Parathyroid adenoma (tissue), 2 donors: ENCODE measurements at regions not wholly inside any gene's neighbourhood (a gene's known extent, or its start where the extent isn't known, plus 50 kb on each side); places are given as distances from the start of the nearest gene placed in this dataset.

Experiments
- H2AFZ ChIP-seq: fragments of 300-600 bp; sonication (generic); one replicate; pipeline ENCODE4 v1.7.0; 2017; ENCODE audit warnings: antibody characterized with exemption, mild to moderate bottlenecking
- H3K27ac ChIP-seq: fragments of 300-600 bp; sonication (generic); one replicate; pipeline ENCODE4 v1.7.0; 2017
- H3K27me3 ChIP-seq: fragments of 300-600 bp; sonication (generic); one replicate; pipeline ENCODE4 v1.7.0; 2017; ENCODE audit warnings: low read length; ENCODE audit not compliant: control insufficient read depth, insufficient read depth
- H3K36me3 ChIP-seq: fragments of 300-600 bp; sonication (generic); one replicate; pipeline ENCODE4 v1.7.0; 2017; ENCODE audit warnings: low read length; ENCODE audit not compliant: control insufficient read depth, insufficient read depth
- H3K4me1 ChIP-seq: fragments of 300-600 bp; sonication (generic); one replicate; pipeline ENCODE4 v1.7.0; 2017; ENCODE audit warnings: control low read depth
- H3K4me2 ChIP-seq: fragments of 300-600 bp; sonication (generic); one replicate; pipeline ENCODE4 v1.7.0; 2017; ENCODE audit warnings: low read length
- H3K4me3 ChIP-seq: fragments of 300-600 bp; sonication (generic); one replicate; pipeline ENCODE4 v1.7.0; 2017; ENCODE audit warnings: low read depth, low read length
- H3K79me2 ChIP-seq: fragments of 300-600 bp; sonication (generic); one replicate; pipeline ENCODE4 v1.7.0; 2017; ENCODE audit warnings: control low read depth
- H3K9ac ChIP-seq: fragments of 300-600 bp; sonication (generic); one replicate; pipeline ENCODE4 v1.7.0; 2017; ENCODE audit warnings: mild to moderate bottlenecking
- H3K9me3 ChIP-seq: fragments of 300-600 bp; sonication (generic); one replicate; pipeline ENCODE4 v1.7.0; 2017; ENCODE audit warnings: low read length; ENCODE audit not compliant: control insufficient read depth
- TF ChIP-seq, protein P1 (sequence below): fragments of 300-600 bp; sonication (generic); IDR thresholded peaks from one replicate; pipeline ENCODE4 v1.7.0; 2017; ENCODE audit warnings: antibody characterized with exemption, mild to moderate bottlenecking
- donor health status: primary hyperparathyroidism.

GRCh38 chr17:53428913-53429312 lies 393.8 kb upstream of the KIF2B start:
- Histone ChIP-seq H3K4me2 (no peak overlapping the region), H3K9ac (no peak overlapping the region), H3K79me2 (no peaks in the 10 kb centered on the region), H3K9me3 (no peaks in the 10 kb centered on the region), H2AFZ (no peak overlapping the region), H3K36me3 (no peaks in the 10 kb centered on the region), H3K4me1 (no peaks in the 10 kb centered on the region), H3K27me3 (no peaks in the 10 kb centered on the region), H3K4me3 (no peak overlapping the region), H3K27ac (no peak overlapping the region)
- TF ChIP-seq, protein P1, sequence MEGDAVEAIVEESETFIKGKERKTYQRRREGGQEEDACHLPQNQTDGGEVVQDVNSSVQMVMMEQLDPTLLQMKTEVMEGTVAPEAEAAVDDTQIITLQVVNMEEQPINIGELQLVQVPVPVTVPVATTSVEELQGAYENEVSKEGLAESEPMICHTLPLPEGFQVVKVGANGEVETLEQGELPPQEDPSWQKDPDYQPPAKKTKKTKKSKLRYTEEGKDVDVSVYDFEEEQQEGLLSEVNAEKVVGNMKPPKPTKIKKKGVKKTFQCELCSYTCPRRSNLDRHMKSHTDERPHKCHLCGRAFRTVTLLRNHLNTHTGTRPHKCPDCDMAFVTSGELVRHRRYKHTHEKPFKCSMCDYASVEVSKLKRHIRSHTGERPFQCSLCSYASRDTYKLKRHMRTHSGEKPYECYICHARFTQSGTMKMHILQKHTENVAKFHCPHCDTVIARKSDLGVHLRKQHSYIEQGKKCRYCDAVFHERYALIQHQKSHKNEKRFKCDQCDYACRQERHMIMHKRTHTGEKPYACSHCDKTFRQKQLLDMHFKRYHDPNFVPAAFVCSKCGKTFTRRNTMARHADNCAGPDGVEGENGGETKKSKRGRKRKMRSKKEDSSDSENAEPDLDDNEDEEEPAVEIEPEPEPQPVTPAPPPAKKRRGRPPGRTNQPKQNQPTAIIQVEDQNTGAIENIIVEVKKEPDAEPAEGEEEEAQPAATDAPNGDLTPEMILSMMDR: no peak

DNA sequence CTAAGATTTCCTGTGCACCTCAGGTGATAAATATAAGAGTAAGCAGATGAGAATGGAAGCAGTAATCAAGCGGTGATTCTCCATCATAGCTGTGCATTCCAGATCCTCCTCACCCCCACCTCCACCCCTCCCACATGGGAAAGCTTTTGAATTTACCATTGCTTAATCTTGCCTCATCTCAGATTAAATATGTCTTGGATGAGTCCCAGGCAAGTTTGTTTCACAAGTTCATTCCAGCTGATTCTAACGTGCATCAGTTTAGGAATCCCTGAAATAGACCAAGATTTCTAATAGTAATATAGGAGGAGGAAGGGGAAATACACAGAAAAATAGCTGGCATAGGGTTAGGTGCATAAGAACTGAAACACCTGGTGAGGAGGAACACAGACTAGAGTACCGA lies 396.2 kb upstream of the KIF2B start:
- TF ChIP-seq, protein P1: no peak

GRCh38 chr17:53420035-53420641 lies 402.6 kb upstream of the KIF2B start:
- no peaks in the 10 kb centered on the region for H3K9me3 ChIP-seq
- H3K27me3 ChIP-seq: no peaks in the 10 kb centered on the region
- H3K4me1 ChIP-seq: no peaks in the 10 kb centered on the region
- no peaks in the 10 kb centered on the region for H3K36me3 ChIP-seq
- H3K4me2 ChIP-seq: no peak overlapping the region
- TF ChIP-seq, protein P1: no peak
- H3K79me2 ChIP-seq: no peaks in the 10 kb centered on the region
- no peak overlapping the region for H3K27ac ChIP-seq
- H3K9ac ChIP-seq: no peak overlapping the region
- no peak overlapping the region for H3K4me3 ChIP-seq
- no peak overlapping the region for H2AFZ ChIP-seq

More for the DNA sequence above, 396.2 kb upstream of the KIF2B start:
- Histone ChIP-seq H3K4me2 (no peak overlapping the region), H3K9me3 (no peaks in the 10 kb centered on the region), H3K4me1 (no peaks in the 10 kb centered on the region), H3K36me3 (no peaks in the 10 kb centered on the region), H3K4me3 (no peak overlapping the region), H2AFZ (no peak overlapping the region), H3K9ac (no peak overlapping the region), H3K27ac (no peak overlapping the region), H3K27me3 (no peaks in the 10 kb centered on the region), H3K79me2 (no peaks in the 10 kb centered on the region)

GRCh38 chr17:53409588-53409987 lies 413.1 kb upstream of the KIF2B start:
- H3K9ac ChIP-seq: no peak overlapping the region
- H3K27me3 ChIP-seq: no peaks in the 10 kb centered on the region
- H3K4me1 ChIP-seq: no peaks in the 10 kb centered on the region
- TF ChIP-seq, protein P1: no peak
- no peaks in the 10 kb centered on the region for H3K79me2 ChIP-seq
- H3K36me3 ChIP-seq: no peaks in the 10 kb centered on the region
- no peaks in the 10 kb centered on the region for H3K9me3 ChIP-seq
- H3K4me2 ChIP-seq: no peak overlapping the region
- no peak overlapping the region for H2AFZ ChIP-seq
- H3K27ac ChIP-seq: no peak overlapping the region
- H3K4me3 ChIP-seq: no peak overlapping the region

DNA sequence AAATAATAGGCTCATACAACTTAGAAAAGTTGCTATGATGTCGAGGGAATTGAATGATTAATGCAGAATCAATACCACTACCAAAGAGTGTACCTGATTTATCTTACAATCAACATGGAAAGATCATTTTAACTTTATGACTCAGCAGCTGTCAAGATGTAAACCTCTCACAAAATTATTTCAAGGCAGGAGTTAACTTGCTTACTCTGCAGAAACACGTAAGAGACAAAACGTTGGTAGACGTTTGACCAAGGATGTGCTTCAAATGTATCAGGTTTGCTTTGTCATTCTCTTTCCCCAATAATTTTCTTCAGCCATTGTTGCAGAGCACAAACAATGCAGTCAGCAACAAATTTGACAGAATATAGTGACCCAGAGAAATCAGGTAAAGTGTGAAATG lies 415.8 kb upstream of the KIF2B start:
- H2AFZ ChIP-seq: no peak overlapping the region
- no peaks in the 10 kb centered on the region for H3K79me2 ChIP-seq
- H3K36me3 ChIP-seq: no peaks in the 10 kb centered on the region
- H3K9me3 ChIP-seq: no peaks in the 10 kb centered on the region
- TF ChIP-seq, protein P1: no peak
- H3K27me3 ChIP-seq: no peaks in the 10 kb centered on the region
- no peaks in the 10 kb centered on the region for H3K4me1 ChIP-seq
- no peak overlapping the region for H3K27ac ChIP-seq
- no peak overlapping the region for H3K4me2 ChIP-seq
- no peak overlapping the region for H3K9ac ChIP-seq
- H3K4me3 ChIP-seq: no peak overlapping the region
